Right atrium auricular region (tissue), 2 donors: ENCODE measurements at regions not wholly inside any gene's neighbourhood (a gene's known extent, or its start where the extent isn't known, plus 50 kb on each side); places are given as distances from the start of the nearest gene placed in this dataset.

Experiments
- DNase-seq: peaks from one replicate; pipeline ENCODE4 v3.0.0-alpha.2; 2019; ENCODE audit warnings: low spot score
- H3K27ac ChIP-seq, 2 donors: fragments of 200-600 bp; sonication (generic); 1 replicate in 1 of 2; 2 replicates in 1 of 2; pipeline ENCODE4 v1.5.1; 2016 to 2019
- H3K27me3 ChIP-seq, 2 donors: fragments of 200-600 bp; sonication (generic); one replicate each; pipeline versions ENCODE4 v1.5.1 to v1.6.0; 2017 to 2019
- H3K36me3 ChIP-seq: fragments of 200-600 bp; sonication (generic); one replicate; pipeline ENCODE4 v1.5.1; 2016
- H3K4me1 ChIP-seq, 2 donors: fragments of 200-600 bp; sonication (generic); one replicate each; pipeline versions ENCODE4 v1.5.1 to v1.6.0; 2017 to 2019
- H3K4me3 ChIP-seq, 2 donors: fragments of 200-600 bp; sonication (generic); 1 replicate in 1 of 2; 2 replicates in 1 of 2; pipeline ENCODE4 v1.5.1; 2017 to 2019; ENCODE audit warnings: mild to moderate bottlenecking in 1 of 2, moderate library complexity in 1 of 2
- H3K9me3 ChIP-seq, 2 donors: fragments of 200-600 bp; sonication (generic); one replicate each; pipeline ENCODE4 v1.5.1; 2019
- TF ChIP-seq, protein P1 (sequence below), 2 donors: fragments of 200-600 bp; sonication (generic); IDR thresholded peaks; one replicate each; pipeline ENCODE4 v1.5.1; 2019; ENCODE audit warnings: antibody characterized with exemption in 2 of 2

- Histone ChIP-seq H3K4me3 (no peak overlapping the region), H3K27ac (no peak overlapping the region), H3K36me3 (no peaks in the 10 kb centered on the region), H3K4me1 (no peaks in the 10 kb centered on the region), H3K27me3 (no peaks in the 10 kb centered on the region), H3K9me3 (no peaks in the 10 kb centered on the region)
- DNase-seq = no peak
- TF ChIP-seq, protein P1, sequence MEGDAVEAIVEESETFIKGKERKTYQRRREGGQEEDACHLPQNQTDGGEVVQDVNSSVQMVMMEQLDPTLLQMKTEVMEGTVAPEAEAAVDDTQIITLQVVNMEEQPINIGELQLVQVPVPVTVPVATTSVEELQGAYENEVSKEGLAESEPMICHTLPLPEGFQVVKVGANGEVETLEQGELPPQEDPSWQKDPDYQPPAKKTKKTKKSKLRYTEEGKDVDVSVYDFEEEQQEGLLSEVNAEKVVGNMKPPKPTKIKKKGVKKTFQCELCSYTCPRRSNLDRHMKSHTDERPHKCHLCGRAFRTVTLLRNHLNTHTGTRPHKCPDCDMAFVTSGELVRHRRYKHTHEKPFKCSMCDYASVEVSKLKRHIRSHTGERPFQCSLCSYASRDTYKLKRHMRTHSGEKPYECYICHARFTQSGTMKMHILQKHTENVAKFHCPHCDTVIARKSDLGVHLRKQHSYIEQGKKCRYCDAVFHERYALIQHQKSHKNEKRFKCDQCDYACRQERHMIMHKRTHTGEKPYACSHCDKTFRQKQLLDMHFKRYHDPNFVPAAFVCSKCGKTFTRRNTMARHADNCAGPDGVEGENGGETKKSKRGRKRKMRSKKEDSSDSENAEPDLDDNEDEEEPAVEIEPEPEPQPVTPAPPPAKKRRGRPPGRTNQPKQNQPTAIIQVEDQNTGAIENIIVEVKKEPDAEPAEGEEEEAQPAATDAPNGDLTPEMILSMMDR (IDR thresholded peaks at IDR 0.05) = no peak
Measured at GRCh38 chr16:64384636-64385035, 737.2 kb downstream of the CDH11 start.

DNA sequence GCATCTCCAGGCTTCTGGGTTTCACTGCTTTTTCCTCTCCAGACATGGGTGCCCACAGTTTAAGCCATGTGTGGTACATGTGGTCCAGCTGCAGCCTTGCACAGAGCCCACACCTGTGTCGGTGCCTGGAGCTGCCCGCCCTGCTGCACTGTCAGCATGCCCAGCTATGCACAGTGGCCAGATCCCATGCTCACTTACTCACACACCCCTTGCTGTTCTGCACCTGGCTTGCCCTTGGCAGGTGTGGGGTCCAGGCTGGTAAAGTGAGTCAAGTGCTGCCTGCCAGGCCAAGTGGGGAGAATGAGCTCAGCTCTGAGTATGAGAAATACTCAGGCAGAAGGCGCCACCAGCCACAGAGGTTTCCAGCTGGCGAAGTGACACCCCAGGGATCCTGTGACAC is 739.9 kb downstream of the CDH11 start:
- no peaks in the 10 kb centered on the region for H3K4me1 ChIP-seq
- H3K27me3 ChIP-seq = no peaks in the 10 kb centered on the region
- H3K27ac ChIP-seq = no peak overlapping the region
- H3K9me3 ChIP-seq = no peaks in the 10 kb centered on the region
- H3K4me3 ChIP-seq = no peak overlapping the region
- TF ChIP-seq, protein P1 (IDR thresholded peaks at IDR 0.05) = no peak
- no peak for DNase-seq
- no peaks in the 10 kb centered on the region for H3K36me3 ChIP-seq

DNA sequence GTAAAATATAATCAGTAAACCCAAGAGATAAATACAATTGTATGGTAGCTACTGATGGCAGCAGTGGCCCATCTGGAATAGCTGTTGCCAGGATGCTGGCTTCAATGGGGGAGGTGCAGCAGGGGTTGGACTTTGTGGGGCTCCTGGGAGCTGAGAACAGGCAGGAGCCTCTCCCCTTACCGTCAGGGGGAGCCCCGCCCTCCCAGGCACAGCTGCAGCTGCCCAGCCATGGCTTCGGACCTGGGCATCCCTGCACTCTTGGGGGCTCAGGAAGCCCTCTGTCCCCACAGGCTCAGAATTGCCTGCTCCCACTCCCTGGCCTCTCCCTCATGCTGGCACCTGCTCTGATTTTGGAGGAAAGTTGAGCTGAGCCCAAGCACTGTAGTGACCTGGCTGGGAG is 741.1 kb downstream of the CDH11 start:
- Histone ChIP-seq H3K27ac (no peak overlapping the region), H3K4me1 (no peaks in the 10 kb centered on the region), H3K4me3 (no peak overlapping the region), H3K27me3 (no peaks in the 10 kb centered on the region), H3K9me3 (no peaks in the 10 kb centered on the region), H3K36me3 (no peaks in the 10 kb centered on the region)
- DNase-seq = no peak
- TF ChIP-seq, protein P1 (IDR thresholded peaks at IDR 0.05) = no peak

GRCh38 chr16:64375391-64375980 is 746.4 kb downstream of the CDH11 start:
- no peak for DNase-seq
- H3K9me3 ChIP-seq = no peaks in the 10 kb centered on the region

GRCh38 chr16:64370112-64370511 is 751.8 kb downstream of the CDH11 start:
- H3K27me3 ChIP-seq = no peaks in the 10 kb centered on the region
- no peak for DNase-seq
- no peaks in the 10 kb centered on the region for H3K36me3 ChIP-seq
- peaks cover 0 to 5% of the 10 kb centered on the region in 2 donors for H3K4me1 ChIP-seq
- H3K9me3 ChIP-seq = no peaks in the 10 kb centered on the region
- no peak overlapping the region for H3K27ac ChIP-seq
- no peak overlapping the region for H3K4me3 ChIP-seq
- TF ChIP-seq, protein P1 (IDR thresholded peaks at IDR 0.05) = no peak

More at GRCh38 chr16:64375391-64375980, 746.4 kb downstream of the CDH11 start:
- TF ChIP-seq, protein P1 (IDR thresholded peaks at IDR 0.05) = no peak
- Histone ChIP-seq H3K4me1 (no peaks in the 10 kb centered on the region), H3K27me3 (no peaks in the 10 kb centered on the region), H3K27ac (no peak overlapping the region), H3K36me3 (no peaks in the 10 kb centered on the region), H3K4me3 (no peak overlapping the region)

DNA sequence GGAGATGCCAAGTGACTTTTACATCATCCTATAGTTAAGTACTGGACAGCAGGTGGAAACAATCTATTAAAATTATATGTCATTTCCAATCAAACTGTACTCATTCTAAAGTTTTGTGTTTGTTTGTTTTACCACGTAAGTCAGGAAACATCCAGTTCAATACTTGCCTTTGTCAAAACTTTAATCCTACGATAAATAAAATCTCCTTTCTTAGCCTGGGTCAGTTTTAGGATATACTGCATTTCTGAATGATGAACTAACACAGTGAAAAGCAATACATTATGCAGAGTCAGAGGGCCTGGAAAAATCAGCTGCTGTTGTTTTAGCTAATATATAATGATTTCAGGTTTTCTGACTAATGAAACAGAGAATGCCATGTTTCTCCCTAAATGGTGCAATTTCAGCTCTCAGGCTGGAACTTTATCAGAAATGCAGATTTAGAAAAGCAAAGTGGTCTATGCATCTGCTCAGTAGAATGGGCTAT is 756.4 kb downstream of the CDH11 start:
- Histone ChIP-seq H3K4me1 (peaks cover 0 to 5% of the 10 kb centered on the region in 2 donors), H3K27ac (no peak overlapping the region), H3K27me3 (no peaks in the 10 kb centered on the region), H3K4me3 (no peak overlapping the region), H3K36me3 (no peaks in the 10 kb centered on the region), H3K9me3 (no peaks in the 10 kb centered on the region)
- DNase-seq = no peak
- TF ChIP-seq, protein P1 (IDR thresholded peaks at IDR 0.05) = no peak
